ENCODE measurements at regions not wholly inside any gene's neighbourhood (a gene's known extent, or its start where the extent isn't known, plus 50 kb on each side); places are given as distances from the start of the nearest gene placed in this dataset.

DNA sequence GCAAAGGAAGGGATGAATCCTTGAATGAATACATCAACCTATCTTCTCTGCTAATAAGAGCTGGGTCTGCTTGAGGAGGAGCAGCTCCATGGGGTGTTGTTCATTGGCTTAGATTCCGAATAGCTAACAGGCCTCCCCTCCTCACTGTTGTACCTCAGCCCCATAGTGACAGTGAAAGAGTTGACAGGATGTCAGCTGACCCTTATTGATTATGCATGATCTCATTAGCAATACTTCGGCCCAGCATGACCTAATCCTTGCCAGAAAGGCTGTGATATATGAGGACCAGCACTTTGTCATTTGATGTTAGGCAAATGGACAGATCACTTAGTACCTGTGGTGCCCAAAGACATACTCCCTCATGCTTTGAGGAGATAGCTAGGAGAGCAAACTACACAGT is 1333.7 kb upstream of the CELF4 start:
- no peaks in the 10 kb centered on the region for H3K4me1 ChIP-seq
- H3K27me3 ChIP-seq = no peaks in the 10 kb centered on the region
- no peak for DNase-seq
- H3K4me3 ChIP-seq = no peak overlapping the region
- WGBS, 2 donors = 91 to 94% methylated on average over 2 of the region's 2 CpGs
- TF ChIP-seq, protein P1, sequence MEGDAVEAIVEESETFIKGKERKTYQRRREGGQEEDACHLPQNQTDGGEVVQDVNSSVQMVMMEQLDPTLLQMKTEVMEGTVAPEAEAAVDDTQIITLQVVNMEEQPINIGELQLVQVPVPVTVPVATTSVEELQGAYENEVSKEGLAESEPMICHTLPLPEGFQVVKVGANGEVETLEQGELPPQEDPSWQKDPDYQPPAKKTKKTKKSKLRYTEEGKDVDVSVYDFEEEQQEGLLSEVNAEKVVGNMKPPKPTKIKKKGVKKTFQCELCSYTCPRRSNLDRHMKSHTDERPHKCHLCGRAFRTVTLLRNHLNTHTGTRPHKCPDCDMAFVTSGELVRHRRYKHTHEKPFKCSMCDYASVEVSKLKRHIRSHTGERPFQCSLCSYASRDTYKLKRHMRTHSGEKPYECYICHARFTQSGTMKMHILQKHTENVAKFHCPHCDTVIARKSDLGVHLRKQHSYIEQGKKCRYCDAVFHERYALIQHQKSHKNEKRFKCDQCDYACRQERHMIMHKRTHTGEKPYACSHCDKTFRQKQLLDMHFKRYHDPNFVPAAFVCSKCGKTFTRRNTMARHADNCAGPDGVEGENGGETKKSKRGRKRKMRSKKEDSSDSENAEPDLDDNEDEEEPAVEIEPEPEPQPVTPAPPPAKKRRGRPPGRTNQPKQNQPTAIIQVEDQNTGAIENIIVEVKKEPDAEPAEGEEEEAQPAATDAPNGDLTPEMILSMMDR (IDR thresholded peaks at IDR 0.05) = no peak
- TF ChIP-seq POLR2A (IDR thresholded peaks at IDR 0.05) = no peak
- H3K9me3 ChIP-seq = no peaks in the 10 kb centered on the region
- H3K36me3 ChIP-seq (ENCODE audit: low read depth, missing control alignments) = no peaks in the 10 kb centered on the region
- intact Hi-C loops (cut with DNase I; ENCODE audit: low total_unique reads) = no loop called here
- H3K27ac ChIP-seq = no peak overlapping the region

DNA sequence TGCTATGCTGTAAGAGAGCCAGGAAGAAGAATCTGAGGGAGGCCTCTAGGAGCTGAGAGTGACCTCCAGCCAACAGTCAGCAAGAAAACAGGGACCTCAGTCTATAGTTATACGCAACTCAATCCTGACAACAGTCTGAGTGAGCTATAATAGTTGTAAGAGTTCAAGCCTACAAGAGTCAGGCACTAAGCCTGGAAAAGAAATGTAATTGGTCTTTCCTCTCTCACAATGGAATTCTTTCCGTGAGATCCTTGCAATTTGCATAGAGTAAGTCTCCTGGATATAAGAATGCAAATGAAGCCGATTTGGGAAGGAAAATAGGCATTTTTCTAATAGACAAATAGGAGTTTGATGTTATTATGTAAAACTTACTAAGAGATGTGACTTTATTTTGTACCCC is 1332.6 kb upstream of the CELF4 start:
- no peaks in the 10 kb centered on the region for H3K27me3 ChIP-seq
- H3K27ac ChIP-seq = no peak overlapping the region
- intact Hi-C loops (cut with DNase I; ENCODE audit: low total_unique reads) = no loop called here
- H3K36me3 ChIP-seq (ENCODE audit: low read depth, missing control alignments) = no peaks in the 10 kb centered on the region
- no peak for DNase-seq
- WGBS, 2 donors = 63 to 79% methylated on average over 3 of the region's 3 CpGs
- no peak for TF ChIP-seq POLR2A (IDR thresholded peaks at IDR 0.05)
- TF ChIP-seq, protein P1 (IDR thresholded peaks at IDR 0.05) = no peak
- no peaks in the 10 kb centered on the region for H3K9me3 ChIP-seq
- no peak overlapping the region for H3K4me3 ChIP-seq
- H3K4me1 ChIP-seq = no peaks in the 10 kb centered on the region

DNA sequence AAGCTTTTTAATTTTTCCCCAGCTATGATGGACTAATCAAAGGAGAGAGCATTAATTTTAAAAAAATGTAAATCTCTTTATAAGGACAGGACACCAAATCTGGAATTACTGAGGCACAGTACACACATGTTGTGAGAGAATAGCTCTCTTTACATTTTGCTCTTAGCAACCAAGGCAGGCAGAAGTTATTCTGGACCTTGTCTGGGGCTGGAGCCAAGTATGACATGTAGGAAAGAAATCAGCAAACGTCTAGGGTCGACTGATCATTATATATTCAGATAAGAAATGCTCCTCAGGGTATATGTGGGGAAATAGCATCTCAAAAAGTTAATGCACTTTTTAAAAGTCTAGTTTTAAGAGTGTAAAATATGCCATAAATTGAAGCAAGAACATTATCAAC is 1330.0 kb upstream of the CELF4 start:
- no peak overlapping the region for H3K27ac ChIP-seq
- H3K27me3 ChIP-seq = no peaks in the 10 kb centered on the region
- TF ChIP-seq, protein P1 (IDR thresholded peaks at IDR 0.05) = no peak
- no peak for TF ChIP-seq POLR2A (IDR thresholded peaks at IDR 0.05)
- no peak for DNase-seq
- H3K4me1 ChIP-seq = no peaks in the 10 kb centered on the region
- no peak overlapping the region for H3K4me3 ChIP-seq
- no peaks in the 10 kb centered on the region for H3K36me3 ChIP-seq (ENCODE audit: low read depth, missing control alignments)
- H3K9me3 ChIP-seq = no peaks in the 10 kb centered on the region
- 54 to 58% methylated on average over 2 of the region's 2 CpGs for WGBS, 2 donors
- intact Hi-C loops (cut with DNase I; ENCODE audit: low total_unique reads) = no loop called here

DNA sequence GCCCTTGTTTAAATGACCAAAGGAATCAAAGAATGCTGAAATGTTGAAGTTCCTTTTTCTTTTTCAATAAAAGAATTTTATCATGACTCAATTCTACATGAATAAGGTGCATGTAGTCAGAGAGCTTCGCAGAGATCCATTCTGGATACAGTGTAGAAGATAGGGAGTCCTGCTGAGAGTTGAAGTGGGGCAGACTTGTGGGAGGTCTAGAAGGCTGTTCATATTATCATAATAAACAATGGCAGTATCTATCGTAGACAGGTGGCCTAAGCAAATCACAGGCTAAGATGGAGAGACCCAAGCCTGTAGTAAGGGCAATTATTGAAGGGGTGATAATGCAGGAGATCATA is 1322.0 kb upstream of the CELF4 start:
- no peak for TF ChIP-seq POLR2A (IDR thresholded peaks at IDR 0.05)
- TF ChIP-seq, protein P1 (IDR thresholded peaks at IDR 0.05) = no peak
- H3K4me1 ChIP-seq = no peaks in the 10 kb centered on the region
- no peak overlapping the region for H3K27ac ChIP-seq
- intact Hi-C loops (cut with DNase I; ENCODE audit: low total_unique reads) = no loop called here
- no peaks in the 10 kb centered on the region for H3K27me3 ChIP-seq
- no peak overlapping the region for H3K4me3 ChIP-seq
- H3K9me3 ChIP-seq = no peaks in the 10 kb centered on the region
- 91 to 94% methylated on average over 2 of the region's 2 CpGs for WGBS, 2 donors
- DNase-seq = no peak
- H3K36me3 ChIP-seq (ENCODE audit: low read depth, missing control alignments) = no peaks in the 10 kb centered on the region

DNA sequence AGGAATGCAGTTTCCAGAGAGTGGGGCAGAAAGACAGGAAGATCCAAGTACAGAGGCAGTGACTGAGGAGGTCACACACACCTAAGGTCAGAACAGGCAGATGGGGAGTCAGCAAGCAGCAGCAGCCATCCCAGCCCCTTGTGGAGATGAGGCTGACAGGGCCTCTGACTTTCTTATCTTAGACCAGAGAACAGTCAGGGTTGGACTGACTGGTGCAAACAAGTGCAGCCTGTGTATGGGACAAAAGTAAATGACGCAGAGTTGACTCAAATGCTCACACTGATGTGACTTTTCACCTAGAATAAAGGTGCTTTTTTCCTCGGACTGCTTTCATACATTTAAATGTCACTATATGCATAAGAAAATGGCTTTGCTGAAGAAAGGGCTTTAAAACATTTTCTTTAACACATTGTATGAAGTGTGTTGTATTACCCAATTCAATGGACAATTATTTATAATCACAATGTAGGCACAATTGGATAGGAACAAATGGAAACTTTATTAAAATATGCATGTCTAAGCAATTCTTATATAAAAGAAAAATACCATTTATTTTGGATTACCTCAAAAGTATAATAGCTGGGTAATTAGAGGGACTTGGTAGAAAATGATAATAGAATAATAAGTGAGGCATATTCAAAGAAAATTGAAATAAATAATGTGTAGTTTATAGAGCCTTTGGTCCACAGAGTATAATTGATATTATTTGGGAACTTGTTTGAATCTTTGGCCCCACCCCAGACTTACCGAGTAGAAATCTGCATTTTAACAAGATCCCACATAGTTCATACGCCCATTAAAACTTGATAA is 1321.5 kb upstream of the CELF4 start:
- H3K27me3 ChIP-seq = no peaks in the 10 kb centered on the region
- H3K9me3 ChIP-seq = no peaks in the 10 kb centered on the region
- no peak for DNase-seq
- 69 to 80% methylated on average over 4 of the region's 4 CpGs for WGBS, 2 donors
- TF ChIP-seq POLR2A (IDR thresholded peaks at IDR 0.05) = no peak
- TF ChIP-seq, protein P1 (IDR thresholded peaks at IDR 0.05) = no peak
- no peaks in the 10 kb centered on the region for H3K36me3 ChIP-seq (ENCODE audit: low read depth, missing control alignments)
- intact Hi-C loops (cut with DNase I; ENCODE audit: low total_unique reads) = no loop called here
- H3K27ac ChIP-seq = no peak overlapping the region
- H3K4me3 ChIP-seq = no peak overlapping the region
- no peaks in the 10 kb centered on the region for H3K4me1 ChIP-seq

Measured in testis (tissue), 2 donors.